ENCODE measurements at regions not wholly inside any gene's neighbourhood (a gene's known extent, or its start where the extent isn't known, plus 50 kb on each side); places are given as distances from the start of the nearest gene placed in this dataset.

DNA sequence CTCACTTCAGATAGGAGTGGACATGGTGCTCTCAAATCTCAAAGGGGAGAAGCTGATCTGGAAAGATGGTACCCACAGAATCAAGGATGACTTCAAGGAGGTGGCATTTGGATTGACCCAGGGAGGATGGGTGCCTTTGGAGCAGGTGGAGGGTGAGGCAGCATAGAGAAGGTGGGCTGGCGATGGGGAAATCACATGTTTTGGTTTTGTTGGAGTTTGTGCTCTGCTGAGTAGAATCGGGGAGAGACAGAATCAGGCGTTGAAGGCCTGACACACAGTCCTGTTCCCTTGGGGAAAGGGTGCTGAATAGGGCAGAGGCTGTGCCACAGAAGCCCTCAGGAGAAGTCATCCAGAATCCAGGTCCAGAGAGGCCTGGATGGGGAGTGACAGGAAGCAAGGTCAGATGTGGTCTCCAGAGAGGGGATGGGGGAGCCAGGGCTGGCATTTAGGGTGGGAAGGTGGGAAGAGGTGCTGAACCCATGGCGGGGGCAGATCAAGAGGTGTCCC, 291.1 kb downstream of the GLRX3 start:
- TF ChIP-seq, protein P1, sequence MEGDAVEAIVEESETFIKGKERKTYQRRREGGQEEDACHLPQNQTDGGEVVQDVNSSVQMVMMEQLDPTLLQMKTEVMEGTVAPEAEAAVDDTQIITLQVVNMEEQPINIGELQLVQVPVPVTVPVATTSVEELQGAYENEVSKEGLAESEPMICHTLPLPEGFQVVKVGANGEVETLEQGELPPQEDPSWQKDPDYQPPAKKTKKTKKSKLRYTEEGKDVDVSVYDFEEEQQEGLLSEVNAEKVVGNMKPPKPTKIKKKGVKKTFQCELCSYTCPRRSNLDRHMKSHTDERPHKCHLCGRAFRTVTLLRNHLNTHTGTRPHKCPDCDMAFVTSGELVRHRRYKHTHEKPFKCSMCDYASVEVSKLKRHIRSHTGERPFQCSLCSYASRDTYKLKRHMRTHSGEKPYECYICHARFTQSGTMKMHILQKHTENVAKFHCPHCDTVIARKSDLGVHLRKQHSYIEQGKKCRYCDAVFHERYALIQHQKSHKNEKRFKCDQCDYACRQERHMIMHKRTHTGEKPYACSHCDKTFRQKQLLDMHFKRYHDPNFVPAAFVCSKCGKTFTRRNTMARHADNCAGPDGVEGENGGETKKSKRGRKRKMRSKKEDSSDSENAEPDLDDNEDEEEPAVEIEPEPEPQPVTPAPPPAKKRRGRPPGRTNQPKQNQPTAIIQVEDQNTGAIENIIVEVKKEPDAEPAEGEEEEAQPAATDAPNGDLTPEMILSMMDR (IDR thresholded peaks at IDR 0.05), result no peak
- no peak for TF ChIP-seq POLR2A (IDR thresholded peaks at IDR 0.05)
- TF ChIP-seq POLR2AphosphoS5 (IDR thresholded peaks at IDR 0.05), result no peak
- no peak for TF ChIP-seq EP300 (IDR thresholded peaks at IDR 0.05; ENCODE audit: low read depth)
